ENCODE measurements at regions not wholly inside any gene's neighbourhood (a gene's known extent, or its start where the extent isn't known, plus 50 kb on each side); places are given as distances from the start of the nearest gene placed in this dataset.
"Not testable (repeated sequence)": the region's sequence is repeated elsewhere in the genome, so short reads cannot be mapped to it uniquely, and the experiment has no call there.

DNA sequence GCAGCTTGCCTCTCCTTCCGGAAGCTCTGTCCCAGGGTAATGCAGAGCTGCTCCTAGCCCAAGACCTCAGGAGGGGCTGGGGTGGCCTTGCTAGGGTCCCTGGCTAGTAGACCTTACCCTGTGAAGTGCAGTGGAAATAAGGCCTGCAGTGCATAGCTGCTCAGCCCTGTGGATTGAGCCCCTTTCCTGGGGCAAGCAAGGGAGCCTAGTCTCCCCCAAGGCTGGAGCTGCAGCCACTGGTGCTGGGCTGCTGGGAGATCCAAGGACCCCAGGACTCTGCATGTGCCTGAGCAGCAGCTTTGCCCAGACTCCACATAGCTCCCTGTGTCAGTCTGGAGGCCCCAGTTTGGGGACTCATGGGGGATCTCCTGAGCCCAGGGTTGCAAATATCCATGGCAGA is 57.9 kb downstream of the FANCF start:
- no peak for DNase-seq

DNA sequence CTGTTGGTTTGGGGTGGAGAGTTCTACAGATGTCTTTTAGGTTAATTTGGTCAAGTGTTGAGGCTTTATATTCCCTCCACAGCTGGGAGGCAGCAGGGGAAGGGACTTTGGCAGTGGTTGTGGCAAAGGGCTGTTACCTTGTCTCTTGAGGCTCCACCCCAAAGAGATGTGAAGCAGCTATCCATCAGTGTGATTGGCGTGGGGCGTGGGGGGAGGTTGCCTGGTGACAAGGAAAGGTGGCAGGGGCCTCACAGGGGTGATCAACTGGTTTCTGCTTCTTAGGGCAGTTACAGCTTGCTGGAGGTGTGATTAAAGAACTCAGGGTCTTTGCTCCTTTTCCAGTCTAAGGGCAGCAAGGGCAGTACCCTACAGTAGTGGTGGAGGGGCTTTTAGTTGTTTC is 59.3 kb downstream of the FANCF start:
- no peak for DNase-seq

DNA sequence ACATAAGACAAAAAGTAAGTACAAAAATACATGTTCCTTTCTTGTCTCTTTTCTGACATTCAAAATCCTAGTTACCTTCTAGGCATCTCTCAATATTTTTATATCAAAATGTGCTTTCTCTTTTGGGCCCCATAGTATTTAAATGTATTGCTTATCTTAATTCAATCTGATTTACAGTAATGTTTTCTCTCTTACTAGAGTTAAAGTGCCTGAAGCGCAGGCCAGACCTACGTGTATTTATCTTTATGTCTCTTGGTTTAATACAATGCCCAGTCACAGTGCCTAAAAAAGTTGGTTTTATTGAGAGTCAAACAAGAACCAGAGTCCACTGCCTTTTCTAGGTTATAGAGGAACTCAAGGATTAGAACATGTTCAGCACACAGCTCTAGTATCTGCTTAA is 64.3 kb downstream of the FANCF start:
- DNase-seq: no peak

DNA sequence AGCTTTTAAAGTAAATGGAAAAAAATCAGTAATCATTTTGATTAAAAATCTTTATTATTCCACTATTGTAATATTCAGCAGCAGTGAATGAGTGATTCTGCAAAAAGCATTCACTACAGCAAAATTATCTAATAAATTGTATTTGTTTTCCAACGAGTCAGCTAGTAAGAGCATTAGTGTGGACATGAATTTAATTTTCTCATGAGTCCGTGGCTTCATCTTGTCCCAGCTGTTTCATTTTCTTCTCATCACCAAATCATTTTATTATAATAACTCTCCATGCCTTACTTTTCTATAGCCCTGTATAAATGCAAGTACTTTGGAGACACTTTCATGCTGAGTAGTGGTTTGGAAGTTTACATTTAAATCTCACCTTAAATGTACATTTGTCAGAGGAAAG is 66.2 kb downstream of the FANCF start:
- no peak for DNase-seq

DNA sequence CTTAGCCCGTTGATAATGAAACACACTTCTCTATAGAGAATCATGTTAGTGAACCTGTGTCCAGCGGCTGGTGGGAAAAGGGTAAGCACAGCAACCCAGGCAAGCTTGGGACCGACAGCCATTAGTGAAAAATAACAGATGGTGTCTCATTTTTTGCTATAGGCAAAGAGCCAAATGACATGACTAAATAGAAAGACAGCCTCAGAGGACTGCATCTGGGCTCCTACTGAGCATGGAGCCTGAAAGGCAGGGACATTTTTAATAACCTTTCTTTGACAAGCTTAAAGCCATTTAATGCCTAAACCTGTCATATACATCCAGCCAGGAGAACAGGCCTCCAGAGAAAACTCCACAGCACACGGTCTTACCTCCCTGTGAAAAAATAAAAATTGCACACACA is 67.0 kb downstream of the FANCF start:
- DNase-seq: no peak

DNA sequence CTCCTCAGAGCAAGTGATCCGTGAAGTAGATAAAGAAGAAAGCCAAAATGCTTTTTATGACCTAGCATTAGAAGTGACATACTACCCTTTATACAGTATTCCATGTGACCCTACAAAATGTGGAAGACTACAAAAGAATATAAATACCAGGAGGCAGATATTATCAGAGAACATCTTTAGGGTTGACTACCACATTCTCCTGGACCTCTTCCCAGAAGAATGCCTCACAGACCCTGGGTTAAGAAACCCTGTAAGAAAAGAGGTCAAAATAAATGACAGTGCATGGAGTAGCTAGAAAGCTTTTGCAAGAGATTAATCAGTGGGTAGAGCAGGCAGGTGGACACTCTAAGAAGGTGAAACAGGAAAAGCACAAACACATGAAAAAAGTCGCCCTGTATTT is 69.2 kb downstream of the FANCF start:
- DNase-seq: no peak

DNA sequence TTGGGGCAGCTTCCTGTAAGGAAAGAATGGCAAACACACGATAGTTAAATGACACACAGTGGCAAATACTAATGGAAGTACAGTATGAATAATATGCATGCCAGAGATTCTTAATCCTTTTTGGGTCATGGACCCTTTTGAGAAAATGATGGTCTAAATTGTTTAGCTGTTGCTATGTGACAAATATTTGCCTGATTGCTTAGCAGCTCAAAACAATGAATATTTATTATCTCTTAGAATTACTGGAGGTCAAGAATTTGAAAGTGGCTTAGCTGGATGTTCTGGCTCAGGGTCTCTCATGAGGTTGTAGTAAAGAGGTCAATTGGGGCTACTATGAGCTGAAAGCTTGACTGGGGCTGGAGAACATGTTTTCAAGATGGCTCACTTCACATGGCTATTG is 69.7 kb downstream of the FANCF start:
- DNase-seq: no peak

DNA sequence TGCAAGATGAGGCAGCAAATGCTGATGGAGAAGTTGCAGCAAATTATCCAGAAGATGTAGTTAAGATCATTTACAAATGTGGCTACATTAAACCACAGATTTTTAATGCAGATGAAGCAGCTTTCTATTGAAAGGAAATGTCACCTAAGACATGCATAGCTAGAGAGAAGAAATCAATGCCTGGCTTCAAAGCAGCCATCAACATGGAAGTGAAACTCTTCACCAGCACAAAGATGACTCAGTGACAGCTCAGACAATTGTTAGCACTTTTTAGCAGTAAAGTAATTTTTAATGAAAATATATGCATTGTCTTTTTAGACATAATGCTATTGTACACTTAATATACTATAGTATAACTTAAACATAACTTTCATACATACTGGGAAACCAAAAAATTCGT is 71.4 kb downstream of the FANCF start:
- no peak for DNase-seq

DNA sequence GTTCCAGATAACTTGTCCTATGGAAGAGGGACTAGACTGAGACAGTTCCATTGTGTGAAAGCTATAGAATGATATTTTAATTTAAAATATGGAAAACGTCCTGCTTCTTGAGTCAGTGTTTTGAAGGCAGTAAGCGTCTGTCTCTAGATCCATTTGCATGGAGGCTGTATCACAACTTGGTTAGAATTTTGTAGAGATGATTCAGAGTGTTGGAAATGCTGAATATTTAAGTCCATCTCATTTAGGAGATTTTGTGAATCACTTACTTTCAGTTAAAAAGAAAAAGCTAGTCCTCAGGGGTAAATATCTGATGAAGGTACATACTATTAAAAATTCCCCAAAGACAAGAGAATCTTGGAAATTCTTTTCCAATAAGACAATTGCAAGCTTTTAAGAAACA is 72.7 kb downstream of the FANCF start:
- no peak for DNase-seq

DNA sequence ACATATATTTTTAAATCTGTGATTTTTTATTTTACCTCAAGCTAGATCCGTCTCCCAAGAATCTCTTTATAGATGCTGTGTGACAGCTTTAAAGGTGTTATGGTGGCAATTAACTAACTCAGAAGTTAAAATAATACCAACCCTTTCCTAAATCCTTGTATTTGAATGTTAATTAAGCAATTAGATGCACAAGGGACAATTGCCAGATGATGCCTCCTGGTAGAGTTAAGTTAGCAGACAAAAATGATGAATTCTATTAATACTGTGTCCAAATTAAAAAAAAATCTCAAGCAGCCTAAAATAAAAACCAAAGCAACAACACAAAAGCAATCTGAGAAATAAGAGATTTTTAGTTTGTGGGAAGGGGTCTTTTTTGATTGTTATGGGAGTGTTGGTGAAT is 78.9 kb downstream of the FANCF start:
- no peak for DNase-seq

DNA sequence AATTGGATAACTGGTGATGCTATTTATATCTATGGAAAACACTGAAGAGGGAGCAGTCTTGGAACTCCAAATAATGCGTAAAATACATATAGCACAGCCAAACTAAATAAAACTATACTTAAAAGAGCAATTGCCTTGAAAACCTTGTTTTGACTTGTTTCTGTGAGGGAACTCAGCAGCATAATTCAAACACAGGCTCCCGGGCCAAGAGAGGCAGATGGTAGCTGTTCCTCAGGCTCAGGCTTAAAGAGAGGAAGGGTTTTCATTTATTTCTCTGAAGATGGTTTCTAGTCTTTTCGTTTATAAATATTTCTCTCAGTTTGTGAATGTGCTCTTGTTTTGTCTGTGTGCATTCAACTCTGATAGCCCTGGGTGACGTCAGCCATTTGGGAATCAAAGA is 82.4 kb downstream of the FANCF start:
- no peak for DNase-seq

DNA sequence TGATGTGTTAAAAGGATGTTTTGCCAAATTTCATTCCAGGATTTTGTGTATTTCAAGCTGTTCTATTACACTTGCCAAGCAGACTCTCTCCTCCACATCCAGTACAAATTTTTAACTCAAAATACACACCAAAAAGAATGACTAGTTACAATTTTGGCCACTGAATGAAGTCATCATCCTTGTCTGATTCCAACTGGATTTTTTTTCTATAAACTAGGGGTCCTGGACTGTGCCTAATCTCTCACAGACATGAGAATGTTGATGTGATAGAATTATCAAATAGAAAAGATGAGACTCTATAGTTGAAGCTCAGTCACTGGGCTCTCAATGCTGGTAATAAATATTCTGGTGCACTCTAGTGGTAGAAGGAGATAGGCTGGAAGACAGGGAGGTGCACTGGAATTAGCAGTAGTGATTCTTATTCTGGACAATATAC is 85.8 kb downstream of the FANCF start:
- DNase-seq: peak; percentile 74

DNA sequence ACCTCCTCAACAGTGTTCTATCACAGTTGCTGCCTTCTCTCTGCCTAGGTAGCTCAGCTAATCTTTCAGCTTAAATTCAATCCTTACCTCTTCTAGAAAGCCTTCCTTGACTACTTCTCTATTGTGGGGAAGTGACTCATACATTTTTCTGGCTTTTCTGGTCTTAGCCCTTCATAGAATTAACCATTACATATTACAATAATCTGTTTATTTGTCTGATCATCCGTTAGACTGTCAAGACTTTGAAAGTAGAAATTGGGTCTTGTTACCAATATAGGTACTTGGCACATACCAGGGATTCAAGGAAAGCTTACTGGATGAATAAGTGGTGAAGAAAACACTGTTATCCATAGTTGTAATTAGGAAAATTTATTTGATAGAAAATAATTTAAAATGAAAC is 89.6 kb downstream of the FANCF start:
- DNase-seq: peak; percentile 5

DNA sequence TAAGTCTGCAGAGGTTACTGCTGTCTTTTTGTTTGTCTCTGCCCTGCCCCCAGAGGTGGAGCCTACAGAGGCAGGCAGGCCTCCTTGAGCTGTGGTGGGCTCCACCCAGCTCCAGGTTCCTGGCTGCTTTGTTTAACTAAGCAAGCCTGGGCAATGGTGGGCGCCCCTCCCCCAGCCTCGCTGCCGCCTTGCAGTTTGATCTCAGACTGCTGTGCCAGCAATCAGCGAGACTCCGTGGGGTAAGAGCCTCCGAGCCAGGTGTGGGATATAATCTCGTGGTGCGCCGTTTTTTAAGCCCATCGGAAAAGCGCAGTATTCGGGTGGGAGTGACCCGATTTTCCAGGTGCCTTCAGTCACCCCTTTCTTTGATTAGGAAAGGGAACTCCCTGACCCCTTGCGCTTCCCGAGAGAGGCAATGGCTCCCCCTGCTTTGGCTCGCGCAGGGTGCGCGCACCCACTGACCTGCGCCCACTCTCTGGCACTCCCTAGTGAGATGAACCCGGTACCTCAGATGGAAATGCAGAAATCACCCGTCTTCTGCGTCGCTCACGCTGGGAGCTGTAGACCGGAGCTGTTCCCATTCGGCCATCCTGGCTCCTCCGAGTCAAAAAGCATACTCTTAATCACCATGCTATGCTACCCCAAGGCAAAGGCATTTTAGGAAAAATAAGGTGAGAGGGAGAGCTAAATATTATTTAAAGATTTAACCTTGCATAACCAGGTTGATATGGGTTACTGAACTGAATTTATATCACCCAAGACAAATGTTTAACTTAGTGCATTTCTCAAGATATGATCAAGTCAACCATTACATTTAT is 96.8 kb downstream of the FANCF start:
- peak; percentile 40 for DNase-seq

DNA sequence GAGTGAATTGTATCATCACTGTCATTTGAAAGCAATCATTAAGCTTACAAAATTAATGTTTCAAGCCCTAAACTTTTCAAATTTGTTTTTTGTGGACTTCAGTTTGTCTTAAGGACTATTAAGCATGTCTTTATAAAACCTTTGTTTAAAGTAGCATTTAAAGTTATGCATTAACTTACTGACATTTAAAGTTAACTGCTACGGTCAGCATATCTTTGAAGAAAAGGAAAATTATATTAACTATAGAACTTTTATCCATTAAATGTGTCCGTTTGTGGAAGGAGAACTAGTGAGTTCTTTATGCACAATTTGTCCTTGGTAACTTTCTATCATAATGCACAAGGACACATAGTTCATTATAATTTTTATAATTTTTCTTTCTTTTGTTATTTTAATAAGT is 103.4 kb downstream of the FANCF start:
- no peak for DNase-seq

DNA sequence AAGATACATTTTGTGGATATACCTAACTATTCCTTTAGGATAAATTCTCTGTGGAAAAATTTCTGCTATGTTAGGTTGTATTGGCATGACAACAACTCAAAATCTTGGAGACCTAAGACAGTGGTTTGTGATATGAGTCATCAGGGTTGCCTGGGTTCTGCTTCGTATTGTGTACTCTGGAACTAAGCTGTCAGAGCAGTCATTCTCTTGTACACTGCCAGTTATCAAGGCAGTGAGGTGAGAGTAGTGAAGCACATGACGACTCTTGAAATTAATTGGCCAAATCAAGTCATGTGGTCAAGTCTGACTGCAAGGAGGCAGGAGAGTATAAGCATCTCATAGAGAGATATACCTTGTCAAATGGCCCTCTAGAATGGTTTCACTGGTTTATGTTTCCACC is 104.4 kb downstream of the FANCF start:
- peak; percentile 92 for DNase-seq

DNA sequence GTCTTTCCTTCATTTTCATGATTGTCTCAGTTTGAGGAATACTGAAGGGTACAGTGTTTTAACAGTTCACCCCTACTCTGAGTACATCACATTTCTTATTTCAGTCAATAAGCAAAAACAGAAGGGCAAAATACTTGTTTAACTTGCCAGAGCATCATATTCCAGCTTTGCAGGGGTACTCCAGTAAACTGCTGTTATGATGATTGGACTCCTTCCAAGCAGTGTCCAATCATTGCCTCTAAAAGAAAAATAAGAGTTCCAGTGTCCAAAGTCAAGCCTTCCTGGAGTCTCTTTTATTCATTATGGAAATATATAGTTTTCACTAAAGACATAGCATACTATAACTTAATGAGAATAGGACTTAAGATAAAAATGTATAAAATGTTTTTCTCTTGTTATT is 105.1 kb downstream of the FANCF start:
- DNase-seq: no peak

DNA sequence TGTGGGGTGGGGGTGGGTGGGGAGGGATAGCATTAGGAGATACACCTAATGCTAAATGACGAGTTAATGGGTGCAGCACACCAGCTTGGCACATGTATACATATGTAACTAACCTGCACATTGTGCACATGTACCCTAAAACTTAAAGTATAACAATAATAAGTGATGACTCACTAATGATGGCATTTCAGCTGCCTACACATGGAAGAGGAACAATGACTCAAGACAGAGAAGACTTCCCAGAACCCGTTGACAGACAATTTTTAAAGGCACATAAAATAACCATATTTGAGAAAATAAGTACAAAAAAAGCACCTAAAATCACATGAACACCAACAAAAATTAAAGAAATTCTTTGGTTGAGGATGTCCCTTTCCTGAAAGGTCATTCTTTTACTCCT is 107.3 kb downstream of the FANCF start:
- not testable (repeated sequence) for DNase-seq

DNA sequence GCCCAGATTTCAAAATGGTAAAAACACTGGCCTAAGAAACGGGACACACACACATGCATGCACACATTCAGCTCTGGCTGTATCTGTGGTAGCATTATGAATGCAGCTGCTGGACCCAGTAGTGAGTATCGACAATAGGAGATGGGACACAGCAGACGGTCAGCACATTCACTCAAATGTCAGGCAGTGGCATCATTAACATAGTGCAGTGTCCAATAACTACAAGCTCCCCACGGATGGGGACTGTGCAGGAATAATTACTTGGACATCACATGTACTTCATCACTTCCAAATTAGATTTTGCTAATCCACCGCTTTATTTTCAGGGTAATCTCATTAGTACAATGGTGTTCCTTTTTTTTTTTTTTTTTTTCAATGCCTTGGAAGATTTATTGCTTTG is 109.5 kb downstream of the FANCF start:
- DNase-seq: no peak

DNA sequence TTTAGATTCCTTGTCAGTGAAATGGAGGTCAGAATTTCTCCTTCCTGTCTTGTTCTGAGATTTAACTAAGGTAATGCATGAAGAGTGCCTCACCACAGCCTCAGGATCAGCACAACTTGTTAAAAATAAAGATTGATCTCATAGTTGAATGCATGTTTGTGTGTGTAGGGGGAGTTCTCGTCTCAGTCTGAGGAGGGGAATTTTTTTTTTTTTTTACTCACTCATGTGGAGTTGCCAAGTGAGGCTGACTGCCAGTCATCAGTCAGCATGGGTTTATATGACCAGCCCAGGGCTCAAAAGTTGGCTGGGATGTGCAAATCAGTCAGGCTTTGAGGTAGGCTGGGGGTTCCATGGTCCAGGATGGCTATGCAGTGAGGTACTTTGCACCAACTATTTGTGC is 113.2 kb downstream of the FANCF start:
- no peak for DNase-seq

DNA sequence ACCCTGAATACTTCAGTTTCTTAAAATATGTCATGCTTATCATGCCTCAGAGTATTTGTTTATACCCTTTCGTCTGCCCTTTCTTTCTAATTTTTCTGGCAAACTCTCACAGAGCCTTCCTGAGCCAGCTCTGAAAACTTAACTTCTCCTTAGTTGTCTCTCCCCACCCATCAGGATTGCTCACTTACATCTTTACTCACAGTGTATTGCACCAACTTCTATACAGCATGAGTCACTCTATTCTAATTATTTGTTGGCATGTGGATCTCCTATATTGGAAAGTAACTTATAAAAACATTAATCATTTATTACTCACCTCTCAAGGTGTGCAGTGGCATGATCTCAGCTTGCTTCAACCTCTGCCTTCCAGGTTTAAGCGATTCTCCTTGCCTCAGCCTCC is 114.9 kb downstream of the FANCF start:
- DNase-seq: no peak

DNA sequence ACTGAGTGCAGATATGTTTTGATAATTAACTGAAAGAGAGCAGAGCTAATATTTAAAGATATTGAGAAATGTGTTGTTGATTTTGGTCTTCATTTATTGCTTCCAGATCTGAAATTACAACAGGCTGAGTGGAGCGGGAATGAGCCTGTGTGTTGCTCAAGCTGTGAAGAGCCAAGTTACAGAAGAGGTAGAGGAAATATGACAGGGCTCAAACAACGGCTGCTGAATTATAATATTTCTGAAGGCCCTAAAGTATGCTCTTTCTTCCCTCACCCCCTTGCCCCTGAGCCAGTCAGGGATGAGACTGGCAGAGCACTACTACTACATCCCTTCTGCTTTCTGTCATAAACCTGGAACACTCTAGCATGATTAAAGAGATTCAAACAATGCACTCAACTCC is 115.6 kb downstream of the FANCF start:
- no peak for DNase-seq

DNA sequence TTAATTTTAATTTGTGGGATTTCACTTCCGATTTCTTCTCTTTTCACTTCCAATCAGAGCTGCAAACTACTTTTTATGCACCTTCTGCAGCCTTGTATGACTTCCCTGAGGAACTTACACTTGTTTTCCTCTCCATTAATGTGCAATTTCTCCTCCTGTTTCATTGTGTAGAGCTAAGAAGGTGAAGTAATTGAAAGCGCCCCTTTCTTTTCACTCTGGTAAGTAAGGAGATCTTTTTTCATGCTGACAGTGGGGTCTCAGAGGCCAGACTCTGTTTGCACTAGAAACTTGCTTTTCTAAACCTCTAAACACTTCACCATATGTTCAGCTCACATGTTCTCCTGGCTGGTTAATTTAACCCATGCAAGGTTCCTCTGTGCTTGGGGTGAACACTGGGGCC is 117.0 kb downstream of the FANCF start:
- DNase-seq: no peak

DNA sequence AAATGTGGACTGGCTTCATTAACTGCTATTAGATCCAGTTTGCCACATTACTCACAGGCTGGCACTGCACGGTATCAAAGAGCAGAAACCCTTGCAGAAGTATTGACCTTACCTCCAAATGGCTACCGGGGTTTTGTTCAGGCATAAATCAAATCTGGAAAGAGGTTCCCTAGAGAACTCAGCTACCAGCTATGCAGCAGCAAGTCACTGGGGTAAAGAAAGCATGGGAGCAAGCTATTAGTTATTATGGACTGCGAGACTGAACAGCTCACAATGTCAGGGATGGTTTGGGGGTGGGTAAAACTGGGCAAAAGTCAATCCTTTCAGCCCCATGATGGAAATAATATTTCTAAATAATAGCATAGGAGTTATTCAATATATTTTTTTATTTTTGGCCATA is 128.1 kb downstream of the FANCF start:
- no peak for DNase-seq

DNA sequence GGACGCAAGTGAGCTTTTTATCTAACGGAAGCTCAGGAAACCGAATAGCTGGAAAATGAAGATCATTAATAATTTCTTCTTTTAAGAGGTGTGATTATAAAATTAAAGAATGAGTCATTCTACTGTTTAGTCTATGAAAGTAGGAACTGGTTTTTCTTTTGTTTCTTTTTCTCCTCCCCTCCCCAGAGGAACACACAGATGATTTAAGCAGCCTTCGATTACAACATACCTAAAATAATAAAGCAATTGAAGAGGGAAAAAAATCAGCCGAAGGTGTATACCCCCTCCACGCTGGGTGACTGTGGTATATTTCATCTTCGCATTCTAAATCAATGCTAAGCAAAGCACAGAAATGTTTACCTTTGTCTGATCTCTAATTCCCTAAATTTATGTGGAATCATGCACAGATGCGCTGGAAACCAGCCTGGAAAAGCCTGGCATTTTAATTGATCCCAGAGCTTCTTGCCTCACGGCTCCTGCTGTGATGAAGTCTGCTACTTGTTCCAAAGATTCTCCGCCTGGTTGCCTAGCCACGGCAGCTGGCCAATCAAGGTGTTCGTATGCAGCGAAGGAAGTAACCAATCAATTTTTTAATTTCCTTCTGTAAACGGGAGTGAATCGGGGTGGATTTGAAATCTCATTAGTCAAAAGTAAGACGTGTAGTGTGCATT is 133.9 kb downstream of the FANCF start:
- no peak for DNase-seq
